DMS153 treated with DMSO at 0.1 percent for 48 hours (cell line): ENCODE measurements at regions not wholly inside any gene's neighbourhood (a gene's known extent, or its start where the extent isn't known, plus 50 kb on each side); places are given as distances from the start of the nearest gene placed in this dataset.

Experiments used
- DNase-seq: peaks from one replicate; lab custom pipeline; 2025; ENCODE audit not compliant: unreplicated experiment; lab: John Stamatoyannopoulos, UW

- no peak for DNase-seq
Observed at GRCh38 chr1:118364882-118365281, 179.9 kb upstream of the SPAG17 start.

- DNase-seq = no peak
Observed at GRCh38 chr1:118363396-118363795, 178.4 kb upstream of the SPAG17 start.

GRCh38 chr1:118360817-118361216 is 175.8 kb upstream of the SPAG17 start:
- no peak for DNase-seq

GRCh38 chr1:118346936-118347335 is 161.9 kb upstream of the SPAG17 start:
- DNase-seq = no peak

- DNase-seq = no peak
Observed at GRCh38 chr1:118340928-118341910, 156.2 kb upstream of the SPAG17 start.

GRCh38 chr1:118339400-118340124 is 154.5 kb upstream of the SPAG17 start:
- no peak for DNase-seq

GRCh38 chr1:118338936-118339335 is 153.9 kb upstream of the SPAG17 start:
- DNase-seq = no peak

GRCh38 chr1:118337346-118337745 is 152.3 kb upstream of the SPAG17 start:
- no peak for DNase-seq

GRCh38 chr1:118335331-118335732 is 150.3 kb upstream of the SPAG17 start:
- DNase-seq = no peak

- DNase-seq = no peak
Observed at GRCh38 chr1:118334506-118334905, 149.5 kb upstream of the SPAG17 start.

- DNase-seq = no peak
Observed at GRCh38 chr1:118333601-118334210, 148.7 kb upstream of the SPAG17 start.

- DNase-seq = no peak
Observed at GRCh38 chr1:118326960-118327629, 142.1 kb upstream of the SPAG17 start.

GRCh38 chr1:118325550-118326225 is 140.7 kb upstream of the SPAG17 start:
- DNase-seq = no peak

- no peak for DNase-seq
Observed at GRCh38 chr1:118323246-118323645, 138.2 kb upstream of the SPAG17 start.

GRCh38 chr1:118322331-118322730 is 137.3 kb upstream of the SPAG17 start:
- no peak for DNase-seq

- DNase-seq = no peak
Observed at GRCh38 chr1:118321840-118322239, 136.8 kb upstream of the SPAG17 start.

- DNase-seq = no peak
Observed at GRCh38 chr1:118317842-118318614, 133.0 kb upstream of the SPAG17 start.

GRCh38 chr1:118306851-118307250 is 121.8 kb upstream of the SPAG17 start:
- DNase-seq = no peak

GRCh38 chr1:118304722-118305359 is 119.8 kb upstream of the SPAG17 start:
- DNase-seq = no peak
